ENCODE measurements at regions not wholly inside any gene's neighbourhood (a gene's known extent, or its start where the extent isn't known, plus 50 kb on each side); places are given as distances from the start of the nearest gene placed in this dataset.

DNA sequence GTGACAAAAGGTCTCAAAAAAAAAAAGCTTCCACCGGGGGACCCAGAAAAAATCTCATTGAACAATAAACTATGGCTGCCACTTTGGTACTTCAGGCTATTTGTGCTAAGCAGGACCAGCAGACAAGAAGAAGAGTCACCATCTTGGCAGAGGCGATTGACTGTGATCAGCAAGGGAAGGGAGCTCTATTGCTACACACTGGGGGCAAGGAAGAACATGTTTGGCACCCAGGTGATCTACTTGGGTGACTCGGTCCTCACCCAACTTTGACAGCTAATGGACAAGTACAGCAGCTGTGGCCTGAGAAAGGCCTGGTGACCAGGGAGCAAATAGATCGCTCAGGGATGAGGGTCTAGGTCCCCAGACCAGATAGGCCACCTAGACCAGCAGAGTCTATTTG, 53.4 kb upstream of the SRP9 start:
- TF ChIP-seq, protein P1, sequence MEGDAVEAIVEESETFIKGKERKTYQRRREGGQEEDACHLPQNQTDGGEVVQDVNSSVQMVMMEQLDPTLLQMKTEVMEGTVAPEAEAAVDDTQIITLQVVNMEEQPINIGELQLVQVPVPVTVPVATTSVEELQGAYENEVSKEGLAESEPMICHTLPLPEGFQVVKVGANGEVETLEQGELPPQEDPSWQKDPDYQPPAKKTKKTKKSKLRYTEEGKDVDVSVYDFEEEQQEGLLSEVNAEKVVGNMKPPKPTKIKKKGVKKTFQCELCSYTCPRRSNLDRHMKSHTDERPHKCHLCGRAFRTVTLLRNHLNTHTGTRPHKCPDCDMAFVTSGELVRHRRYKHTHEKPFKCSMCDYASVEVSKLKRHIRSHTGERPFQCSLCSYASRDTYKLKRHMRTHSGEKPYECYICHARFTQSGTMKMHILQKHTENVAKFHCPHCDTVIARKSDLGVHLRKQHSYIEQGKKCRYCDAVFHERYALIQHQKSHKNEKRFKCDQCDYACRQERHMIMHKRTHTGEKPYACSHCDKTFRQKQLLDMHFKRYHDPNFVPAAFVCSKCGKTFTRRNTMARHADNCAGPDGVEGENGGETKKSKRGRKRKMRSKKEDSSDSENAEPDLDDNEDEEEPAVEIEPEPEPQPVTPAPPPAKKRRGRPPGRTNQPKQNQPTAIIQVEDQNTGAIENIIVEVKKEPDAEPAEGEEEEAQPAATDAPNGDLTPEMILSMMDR (IDR thresholded peaks at IDR 0.05) = no peak
- TF ChIP-seq POLR2A (IDR thresholded peaks at IDR 0.05) = no peak
